ENCODE measurements at regions not wholly inside any gene's neighbourhood (a gene's known extent, or its start where the extent isn't known, plus 50 kb on each side); places are given as distances from the start of the nearest gene placed in this dataset.

GRCh38 chr12:115137812-115138521 is 454.0 kb upstream of the TBX3 start:
- no peak for TF ChIP-seq CTCF (IDR thresholded peaks at IDR 0.05; ENCODE audit: poor library complexity)
- no peak for TF ChIP-seq EZH2phosphoT487 (IDR thresholded peaks at IDR 0.05; ENCODE audit: low read depth, severe bottlenecking, unreplicated experiment)
- no peak for TF ChIP-seq EZH2 (IDR thresholded peaks at IDR 0.05; ENCODE audit: borderline replicate concordance)
- H3K79me2 ChIP-seq = no peaks in the 10 kb centered on the region
- no peak overlapping the region for H3K4me2 ChIP-seq
- no peaks in the 10 kb centered on the region for H3K9me3 ChIP-seq (ENCODE audit: low read depth)
- H4K20me1 ChIP-seq (ENCODE audit: insufficient read depth, poor library complexity, severe bottlenecking) = no peaks in the 10 kb centered on the region
- no peaks in the 10 kb centered on the region for H3K36me3 ChIP-seq (replicated peaks; ENCODE audit: insufficient read depth, low read depth)
- H3K4me1 ChIP-seq (ENCODE audit: insufficient read depth) = no peaks in the 10 kb centered on the region
- no peak overlapping the region for H2AFZ ChIP-seq
- no peaks in the 10 kb centered on the region for H3K9me2 ChIP-seq (replicated peaks; ENCODE audit: insufficient read depth)
- no peak overlapping the region for H3K27ac ChIP-seq
- H3K27me3 ChIP-seq = no peaks in the 10 kb centered on the region
- no peak for DNase-seq (ENCODE audit: low spot score)
- no peak overlapping the region for H3K4me3 ChIP-seq
- WGBS (ENCODE audit: low lambda C conversion rate, missing lambda C conversion rate) = 79% methylated on average over 12 of the region's 12 CpGs

GRCh38 chr12:115135800-115136211 is 451.8 kb upstream of the TBX3 start:
- Histone ChIP-seq H2AFZ (no peak overlapping the region), H3K27ac (peak overlapping the region; percentile 65), H3K9me2 (replicated peaks; ENCODE audit: insufficient read depth) (no peaks in the 10 kb centered on the region), H3K4me2 (no peak overlapping the region), H3K4me3 (no peak overlapping the region), H3K27me3 (no peaks in the 10 kb centered on the region), H4K20me1 (ENCODE audit: insufficient read depth, poor library complexity, severe bottlenecking) (no peaks in the 10 kb centered on the region), H3K36me3 (replicated peaks; ENCODE audit: insufficient read depth, low read depth) (no peaks in the 10 kb centered on the region), H3K9me3 (ENCODE audit: low read depth) (no peaks in the 10 kb centered on the region), H3K4me1 (ENCODE audit: insufficient read depth) (no peaks in the 10 kb centered on the region), H3K79me2 (no peaks in the 10 kb centered on the region)
- TF ChIP-seq EZH2 (IDR thresholded peaks at IDR 0.05; ENCODE audit: borderline replicate concordance) (no peak), CTCF (IDR thresholded peaks at IDR 0.05; ENCODE audit: poor library complexity) (no peak), EZH2phosphoT487 (IDR thresholded peaks at IDR 0.05; ENCODE audit: low read depth, severe bottlenecking, unreplicated experiment) (no peak)
- WGBS (ENCODE audit: low lambda C conversion rate, missing lambda C conversion rate) = 31% methylated on average over 8 of the region's 8 CpGs
- DNase-seq (ENCODE audit: low spot score) = peak; percentile 50

- Histone ChIP-seq H3K9me3 (ENCODE audit: low read depth) (no peaks in the 10 kb centered on the region), H3K27me3 (no peaks in the 10 kb centered on the region), H3K4me2 (no peak overlapping the region), H3K9me2 (replicated peaks; ENCODE audit: insufficient read depth) (no peaks in the 10 kb centered on the region), H4K20me1 (ENCODE audit: insufficient read depth, poor library complexity, severe bottlenecking) (no peaks in the 10 kb centered on the region), H3K79me2 (no peaks in the 10 kb centered on the region), H3K4me3 (no peak overlapping the region), H3K4me1 (ENCODE audit: insufficient read depth) (peaks cover 9% of the 10 kb centered on the region), H2AFZ (no peak overlapping the region), H3K36me3 (replicated peaks; ENCODE audit: insufficient read depth, low read depth) (no peaks in the 10 kb centered on the region), H3K27ac (no peak overlapping the region)
- TF ChIP-seq EZH2 (IDR thresholded peaks at IDR 0.05; ENCODE audit: borderline replicate concordance) (no peak), EZH2phosphoT487 (IDR thresholded peaks at IDR 0.05; ENCODE audit: low read depth, severe bottlenecking, unreplicated experiment) (no peak), CTCF (IDR thresholded peaks at IDR 0.05; ENCODE audit: poor library complexity) (no peak)
- DNase-seq (ENCODE audit: low spot score) = no peak
- 97% methylated on average over 1 of the region's 1 CpG for WGBS (ENCODE audit: low lambda C conversion rate, missing lambda C conversion rate)
These were observed 450.3 kb upstream of the TBX3 start for GRCh38 chr12:115134298-115134697.

Measured in hepatocyte (in vitro differentiated cells).